ENCODE measurements at regions not wholly inside any gene's neighbourhood (a gene's known extent, or its start where the extent isn't known, plus 50 kb on each side); places are given as distances from the start of the nearest gene placed in this dataset.

DNA sequence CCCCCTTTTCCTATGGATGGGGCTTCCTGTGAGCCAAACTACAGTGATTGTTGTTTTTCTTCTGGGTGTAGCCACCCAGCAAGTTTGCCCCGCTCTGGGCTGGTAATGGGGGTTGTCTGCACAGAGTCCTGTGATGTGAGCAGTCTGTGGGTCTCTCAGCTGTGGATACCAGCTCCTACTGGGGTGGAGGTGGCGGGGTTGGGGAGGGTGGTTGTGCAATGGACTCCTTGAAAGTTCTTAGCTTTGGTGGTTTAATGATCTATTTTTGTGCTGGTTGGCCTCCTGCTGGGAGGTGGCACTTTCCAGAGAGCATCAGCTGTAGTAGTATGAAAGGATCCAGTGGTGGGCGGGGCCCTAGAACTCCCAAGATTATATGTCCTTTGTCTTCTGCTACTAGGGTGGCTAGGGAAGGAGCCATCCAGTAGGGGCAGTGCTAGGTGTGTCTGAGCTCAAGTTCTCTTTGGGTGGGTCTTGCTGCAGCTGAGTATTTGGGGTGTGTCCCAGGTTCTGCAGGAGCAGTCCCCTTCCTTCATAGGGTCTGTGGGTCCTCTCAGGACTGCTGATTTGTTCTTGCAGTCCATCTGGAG is 275.6 kb upstream of the PAPPA start:
- TF ChIP-seq FOXK2 (IDR thresholded peaks at IDR 0.05) (no peak), ARNT (IDR thresholded peaks at IDR 0.05) (no peak), SP1 (IDR thresholded peaks at IDR 0.05) (no peak), ZNF384 (IDR thresholded peaks at IDR 0.05) (no peak), CTBP1 (IDR thresholded peaks at IDR 0.05; ENCODE audit: borderline replicate concordance) (no peak), NFRKB (IDR thresholded peaks at IDR 0.05) (no peak), BHLHE40 (IDR thresholded peaks at IDR 0.05; ENCODE audit: borderline replicate concordance) (no peak), ELF4 (IDR thresholded peaks at IDR 0.05) (no peak), HDGF (IDR thresholded peaks at IDR 0.05; ENCODE audit: borderline replicate concordance) (no peak), SUZ12 (IDR thresholded peaks at IDR 0.05) (no peak), FOXM1 (IDR thresholded peaks at IDR 0.05; ENCODE audit: borderline replicate concordance) (no peak)
- TF ChIP-seq, protein P1, sequence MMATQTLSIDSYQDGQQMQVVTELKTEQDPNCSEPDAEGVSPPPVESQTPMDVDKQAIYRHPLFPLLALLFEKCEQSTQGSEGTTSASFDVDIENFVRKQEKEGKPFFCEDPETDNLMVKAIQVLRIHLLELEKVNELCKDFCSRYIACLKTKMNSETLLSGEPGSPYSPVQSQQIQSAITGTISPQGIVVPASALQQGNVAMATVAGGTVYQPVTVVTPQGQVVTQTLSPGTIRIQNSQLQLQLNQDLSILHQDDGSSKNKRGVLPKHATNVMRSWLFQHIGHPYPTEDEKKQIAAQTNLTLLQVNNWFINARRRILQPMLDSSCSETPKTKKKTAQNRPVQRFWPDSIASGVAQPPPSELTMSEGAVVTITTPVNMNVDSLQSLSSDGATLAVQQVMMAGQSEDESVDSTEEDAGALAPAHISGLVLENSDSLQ (IDR thresholded peaks at IDR 0.05): no peak

Data from HEK293T (cell line).